ENCODE measurements at regions not wholly inside any gene's neighbourhood (a gene's known extent, or its start where the extent isn't known, plus 50 kb on each side); places are given as distances from the start of the nearest gene placed in this dataset.
"Not testable (repeated sequence)": the region's sequence is repeated elsewhere in the genome, so short reads cannot be mapped to it uniquely, and the experiment has no call there.

- no peak for DNase-seq (ENCODE audit: low spot score)
Observed at GRCh38 chr12:25684070-25684469, 131.0 kb upstream of the LMNTD1 start.

- DNase-seq (ENCODE audit: low spot score): no peak
Observed at GRCh38 chr12:25686351-25686750, 133.3 kb upstream of the LMNTD1 start.

GRCh38 chr12:25687226-25687625, 134.1 kb upstream of the LMNTD1 start:
- no peak for DNase-seq (ENCODE audit: low spot score)

- not testable (repeated sequence) for DNase-seq (ENCODE audit: low spot score)
Observed at GRCh38 chr12:25688851-25689250, 135.8 kb upstream of the LMNTD1 start.

GRCh38 chr12:25689996-25690501, 137.0 kb upstream of the LMNTD1 start:
- no peak for DNase-seq (ENCODE audit: low spot score)

GRCh38 chr12:25690996-25691864, 138.1 kb upstream of the LMNTD1 start:
- DNase-seq (ENCODE audit: low spot score): no peak

- DNase-seq (ENCODE audit: low spot score): no peak
Observed at GRCh38 chr12:25691865-25692114, 138.7 kb upstream of the LMNTD1 start.

- DNase-seq (ENCODE audit: low spot score): no peak
Observed at GRCh38 chr12:25692115-25693035, 139.3 kb upstream of the LMNTD1 start.

- peak; percentile 54 for DNase-seq (ENCODE audit: low spot score)
Observed at GRCh38 chr12:25694072-25694471, 141.0 kb upstream of the LMNTD1 start.

- DNase-seq (ENCODE audit: low spot score): no peak
Observed at GRCh38 chr12:25695574-25695973, 142.5 kb upstream of the LMNTD1 start.

- no peak for DNase-seq (ENCODE audit: low spot score)
Observed at GRCh38 chr12:25698772-25699171, 145.7 kb upstream of the LMNTD1 start.

- DNase-seq (ENCODE audit: low spot score): no peak
Observed at GRCh38 chr12:25699454-25699853, 146.4 kb upstream of the LMNTD1 start.

- DNase-seq (ENCODE audit: low spot score): no peak
Observed at GRCh38 chr12:25701290-25701689, 148.2 kb upstream of the LMNTD1 start.

GRCh38 chr12:25702553-25702952, 149.5 kb upstream of the LMNTD1 start:
- no peak for DNase-seq (ENCODE audit: low spot score)

- DNase-seq (ENCODE audit: low spot score): no peak
Observed at GRCh38 chr12:25705261-25705660, 152.2 kb upstream of the LMNTD1 start.

GRCh38 chr12:25706646-25707045, 153.6 kb upstream of the LMNTD1 start:
- not testable (repeated sequence) for DNase-seq (ENCODE audit: low spot score)

GRCh38 chr12:25707056-25707455, 154.0 kb upstream of the LMNTD1 start:
- no peak for DNase-seq (ENCODE audit: low spot score)

GRCh38 chr12:25708661-25709060, 155.6 kb upstream of the LMNTD1 start:
- peak; percentile 8 for DNase-seq (ENCODE audit: low spot score)

GRCh38 chr12:25710128-25710527, 157.0 kb upstream of the LMNTD1 start:
- DNase-seq (ENCODE audit: low spot score): no peak

- DNase-seq (ENCODE audit: low spot score): not testable (repeated sequence)
Observed at GRCh38 chr12:25710938-25711605, 158.0 kb upstream of the LMNTD1 start.

GRCh38 chr12:25712169-25712568, 159.1 kb upstream of the LMNTD1 start:
- DNase-seq (ENCODE audit: low spot score): no peak

- DNase-seq (ENCODE audit: low spot score): no peak
Observed at GRCh38 chr12:25713264-25713663, 160.2 kb upstream of the LMNTD1 start.

All from hepatic stellate cell (primary cell).